ENCODE measurements at regions not wholly inside any gene's neighbourhood (a gene's known extent, or its start where the extent isn't known, plus 50 kb on each side); places are given as distances from the start of the nearest gene placed in this dataset.

DNA sequence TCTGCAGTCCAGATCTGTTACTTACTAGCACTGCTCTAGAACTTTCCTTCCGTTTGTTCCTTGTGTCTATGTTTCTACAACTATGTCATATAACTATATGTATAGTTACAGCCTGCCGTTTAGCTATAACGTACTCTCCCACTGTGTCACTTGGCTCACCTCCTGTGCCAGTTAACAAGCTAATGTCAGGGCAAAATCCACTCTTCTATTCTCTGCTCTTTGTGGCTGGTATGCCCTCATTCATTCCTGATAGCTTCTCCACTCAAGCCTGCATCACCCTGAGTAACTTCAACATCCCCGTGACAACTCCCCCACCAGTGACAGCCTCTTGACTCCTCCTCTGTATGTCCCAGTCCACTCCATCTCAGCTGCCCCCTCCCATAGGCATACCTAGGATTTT, 229.2 kb downstream of the TJP1 start:
- Histone ChIP-seq H2BK5ac (ENCODE audit: low read depth, low read length) (no peak overlapping the region), H2BK15ac (ENCODE audit: low read length) (no peak overlapping the region), H3K9ac (replicated peaks in 1 of 4; ENCODE audit: extremely low read depth in 1 of 4, low read depth in 3 of 4, low read length in 3 of 4) (no peak overlapping the region), H2AFZ (ENCODE audit: low read length) (no peak overlapping the region), H3K23me2 (ENCODE audit: low read depth, low read length) (no peaks in the 10 kb centered on the region; the same call in 1 of the 2 replicates), H3K14ac (ENCODE audit: insufficient read length) (no peak overlapping the region), H3K4me3 (ENCODE audit: extremely low read depth in 1 of 4, insufficient read depth in 2 of 4, low read depth in 3 of 4, low read length in 4 of 4) (no peak overlapping the region), H3K9me3 (ENCODE audit: insufficient read depth in 2 of 2, low read depth in 1 of 2, low read length in 1 of 2) (no peaks in the 10 kb centered on the region), H2BK12ac (ENCODE audit: low read depth, low read length) (no peak overlapping the region), H2AK5ac (ENCODE audit: low read depth, low read length) (no peak overlapping the region), H4K8ac (ENCODE audit: extremely low read depth, insufficient read depth, low read length) (no peak overlapping the region), H3K4me2 (ENCODE audit: insufficient read depth in 1 of 2, low read depth in 2 of 2, low read length in 2 of 2) (no peak overlapping the region), H3K23ac (ENCODE audit: insufficient read length) (no peak overlapping the region), H3K36me3 (ENCODE audit: control insufficient read depth in 2 of 4, insufficient read depth in 4 of 4, low read length in 3 of 4) (no peaks in the 10 kb centered on the region), H3K27ac (ENCODE audit: low read depth, low read length) (no peak overlapping the region), H3K4me1 (replicated peaks in 1 of 4; ENCODE audit: control insufficient read depth in 3 of 4, insufficient read depth in 4 of 4, low read length in 3 of 4) (peaks cover 0 to 5% (median 0%) of the 10 kb centered on the region in 4 experiments; a peak in 1 of 7 replicates), H3K56ac (replicated peaks; ENCODE audit: insufficient read length, low read depth, low read length) (no peak overlapping the region), H2BK20ac (ENCODE audit: low read length) (no peak overlapping the region), H3K18ac (ENCODE audit: extremely low read depth, low read length) (no peak overlapping the region), H4K91ac (replicated peaks; ENCODE audit: insufficient read length, low read length) (no peak overlapping the region), H3K79me2 (ENCODE audit: control insufficient read depth in 1 of 2, insufficient read depth in 2 of 2, low read length in 2 of 2) (no peaks in the 10 kb centered on the region), H4K5ac (ENCODE audit: insufficient read length, low read depth, low read length) (no peak overlapping the region), H3K27me3 (replicated peaks in 1 of 4; ENCODE audit: control insufficient read depth in 3 of 4, extremely low read depth in 1 of 4, insufficient read depth in 3 of 4, low read length in 3 of 4) (no peaks in the 10 kb centered on the region), H2BK120ac (replicated peaks; ENCODE audit: low read depth, low read length) (no peak overlapping the region), H4K20me1 (replicated peaks in 1 of 2; ENCODE audit: control insufficient read depth in 1 of 2, insufficient read depth in 2 of 2, low read length in 2 of 2) (no peaks in the 10 kb centered on the region), H3K79me1 (ENCODE audit: low read depth, low read length) (no peaks in the 10 kb centered on the region), H3K4ac (replicated peaks; ENCODE audit: insufficient read length, low read depth, low read length) (no peak overlapping the region)
- ChIA-PET POLR2A (ENCODE audit: partially characterized antibody) (no interaction called here), CTCF (ENCODE audit: partially characterized antibody) (interaction anchor here (0.9 to 1.6 kb wide), 3 partner anchors 12 to 13 kb away, joined by 3 to 5 read pairs (median 4); no protein-coding TSS in a partner anchor)
- no peak for TF ChIP-seq JUND (IDR thresholded peaks at IDR 0.05; ENCODE audit: low read length)
- TF ChIP-seq EGR1 (IDR thresholded peaks at IDR 0.05; ENCODE audit: borderline replicate concordance, low read depth, low read length) = no peak
- TF ChIP-seq POLR2A (IDR thresholded peaks at IDR 0.05; ENCODE audit: control extremely low read depth in 1 of 2, low read depth in 2 of 2, low read length in 2 of 2) = no peak
- TF ChIP-seq, protein P1, sequence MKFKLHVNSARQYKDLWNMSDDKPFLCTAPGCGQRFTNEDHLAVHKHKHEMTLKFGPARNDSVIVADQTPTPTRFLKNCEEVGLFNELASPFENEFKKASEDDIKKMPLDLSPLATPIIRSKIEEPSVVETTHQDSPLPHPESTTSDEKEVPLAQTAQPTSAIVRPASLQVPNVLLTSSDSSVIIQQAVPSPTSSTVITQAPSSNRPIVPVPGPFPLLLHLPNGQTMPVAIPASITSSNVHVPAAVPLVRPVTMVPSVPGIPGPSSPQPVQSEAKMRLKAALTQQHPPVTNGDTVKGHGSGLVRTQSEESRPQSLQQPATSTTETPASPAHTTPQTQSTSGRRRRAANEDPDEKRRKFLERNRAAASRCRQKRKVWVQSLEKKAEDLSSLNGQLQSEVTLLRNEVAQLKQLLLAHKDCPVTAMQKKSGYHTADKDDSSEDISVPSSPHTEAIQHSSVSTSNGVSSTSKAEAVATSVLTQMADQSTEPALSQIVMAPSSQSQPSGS (IDR thresholded peaks at IDR 0.05; ENCODE audit: low read length) = no peak
- TF ChIP-seq SIX5 (IDR thresholded peaks at IDR 0.05; ENCODE audit: low read depth, low read length) = no peak
- no peak for TF ChIP-seq POU5F1 (IDR thresholded peaks at IDR 0.05; ENCODE audit: low read depth, low read length)
- 90% methylated on average over 4 of the region's 4 CpGs; no CpG with 5 or more reads in 1 of the 2 experiments for WGBS, 2 experiments (ENCODE audit: extremely low coverage in 1 of 2, insufficient coverage in 1 of 2, insufficient read length in 1 of 2, insufficient replicate concordance in 2 of 2, low coverage in 1 of 2, low lambda C conversion rate in 2 of 2, missing lambda C conversion rate in 1 of 2)
- DNase-seq (ENCODE audit: low read depth in 1 of 2, low spot score in 2 of 2) = no peak
- FAIRE-seq = no peak

Measured in H1 (cell line).